RPMI7951 (cell line): ENCODE measurements at regions not wholly inside any gene's neighbourhood (a gene's known extent, or its start where the extent isn't known, plus 50 kb on each side); places are given as distances from the start of the nearest gene placed in this dataset.
"Not testable (repeated sequence)": the region's sequence is repeated elsewhere in the genome, so short reads cannot be mapped to it uniquely, and the experiment has no call there.

Experiments
- DNase-seq: peaks from one replicate; pipeline ENCODE4 v3.0.0-alpha.2; 2012; ENCODE audit warnings: low read depth

DNA sequence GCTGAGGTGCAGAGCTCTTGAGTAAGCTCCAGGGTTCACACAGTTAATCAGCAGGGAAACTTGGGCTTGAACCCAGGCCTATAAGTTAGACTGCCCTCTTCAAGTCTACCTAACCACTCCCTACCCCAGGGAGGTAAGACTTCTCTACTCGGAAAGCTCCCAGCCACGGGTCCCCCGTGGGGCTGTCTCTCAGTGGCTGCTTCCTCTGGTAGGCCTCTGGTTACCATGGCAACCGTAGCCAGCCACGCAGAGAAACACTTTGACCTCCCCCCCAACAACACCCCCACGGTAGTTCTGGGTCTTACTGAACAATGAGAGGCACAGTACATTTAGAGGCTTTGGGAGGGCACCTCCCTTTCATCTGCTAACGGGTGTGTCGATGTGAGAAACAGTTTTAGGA, 245.2 kb downstream of the AACS start:
- DNase-seq: no peak

DNA sequence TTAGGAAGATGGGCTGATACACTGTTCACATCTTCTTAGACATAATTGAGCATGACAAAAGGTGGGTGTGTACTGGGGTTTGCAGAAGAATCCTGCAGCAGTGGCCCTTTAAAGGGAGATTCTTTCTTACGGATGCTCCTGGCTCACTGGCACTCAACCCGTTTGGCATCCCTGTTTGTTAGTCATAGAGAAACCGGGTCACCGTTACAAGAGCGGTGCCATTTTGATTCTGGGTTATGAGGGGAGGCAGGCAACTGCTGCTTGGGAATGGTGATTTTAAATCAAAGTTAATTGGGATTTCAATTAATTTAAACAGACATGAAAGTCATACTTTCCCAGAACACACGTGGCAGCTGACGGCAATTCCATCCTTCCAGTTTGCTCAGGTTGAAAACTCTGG, 245.8 kb downstream of the AACS start:
- no peak for DNase-seq

DNA sequence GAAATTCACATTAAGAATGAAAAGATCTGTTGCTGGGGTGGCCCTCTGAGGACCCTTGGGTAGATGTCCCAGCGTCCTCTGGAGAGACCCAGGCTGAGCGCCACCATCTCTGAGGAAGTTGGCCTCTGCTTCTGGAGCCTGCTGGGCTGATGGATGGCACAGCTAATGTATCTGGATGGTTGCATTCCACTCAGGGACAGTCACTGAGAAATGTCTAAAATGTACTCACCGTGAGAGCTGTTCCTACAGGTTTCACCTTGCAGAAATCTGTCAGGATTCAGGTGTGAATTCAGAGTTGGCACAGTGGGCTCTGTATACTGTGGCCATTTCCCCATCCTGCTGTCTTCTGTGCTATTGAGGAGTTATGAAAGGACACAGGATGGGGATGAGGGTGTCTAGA, 247.2 kb downstream of the AACS start:
- DNase-seq: no peak

DNA sequence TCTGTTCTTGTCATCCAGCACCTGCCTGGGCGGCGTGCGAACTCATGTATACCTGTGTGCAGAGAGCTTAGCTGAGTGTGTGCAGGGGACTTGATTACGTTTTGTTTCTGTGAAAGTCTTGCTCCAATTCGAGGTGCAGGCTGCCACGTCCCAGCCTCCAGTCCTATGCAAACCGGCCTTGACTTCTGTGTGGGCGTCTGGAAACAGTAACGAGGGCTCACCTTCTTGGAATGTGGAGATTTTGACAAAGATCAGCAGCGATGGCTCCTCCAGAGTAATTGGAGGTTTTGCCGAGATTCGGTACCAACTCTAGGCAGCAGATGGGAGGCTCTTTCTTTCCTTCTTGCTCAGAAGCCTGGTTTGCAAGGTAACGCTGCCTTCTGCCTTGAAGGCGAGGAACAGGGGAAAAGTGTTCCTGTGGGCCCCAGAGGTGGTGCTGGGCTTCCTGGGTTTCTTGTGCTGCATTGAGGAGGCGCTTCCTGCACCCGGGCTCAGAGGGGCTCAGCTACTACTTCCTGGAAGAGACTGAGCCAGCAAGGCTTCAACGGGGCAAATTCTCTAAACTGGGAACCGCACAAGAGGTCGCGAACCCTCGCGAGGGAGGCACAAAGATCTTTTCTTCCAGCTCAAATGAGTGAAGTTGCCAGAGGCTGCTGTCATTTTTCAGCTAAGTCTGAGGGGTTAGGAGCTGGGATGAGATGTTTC, 249.0 kb downstream of the AACS start:
- no peak for DNase-seq

DNA sequence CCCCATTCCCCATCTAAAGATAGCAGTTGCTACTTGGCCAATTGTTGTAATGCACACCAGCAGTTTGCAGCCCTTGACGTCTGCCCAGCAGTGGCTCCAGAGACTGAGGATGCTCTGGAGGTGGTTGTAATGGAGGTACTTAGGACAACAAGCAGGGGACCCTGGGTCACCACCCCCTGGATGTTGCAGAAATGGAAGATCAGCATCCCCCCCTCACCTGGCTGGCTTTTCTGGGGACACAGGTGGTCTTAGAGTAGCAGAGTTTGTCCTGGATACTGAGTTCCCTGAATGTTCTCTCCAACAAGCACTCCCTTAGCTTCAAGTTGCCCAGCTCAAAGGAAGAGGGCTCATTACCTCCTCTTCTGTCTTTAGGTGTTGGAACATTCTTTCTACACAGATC, 250.5 kb downstream of the AACS start:
- no peak for DNase-seq

DNA sequence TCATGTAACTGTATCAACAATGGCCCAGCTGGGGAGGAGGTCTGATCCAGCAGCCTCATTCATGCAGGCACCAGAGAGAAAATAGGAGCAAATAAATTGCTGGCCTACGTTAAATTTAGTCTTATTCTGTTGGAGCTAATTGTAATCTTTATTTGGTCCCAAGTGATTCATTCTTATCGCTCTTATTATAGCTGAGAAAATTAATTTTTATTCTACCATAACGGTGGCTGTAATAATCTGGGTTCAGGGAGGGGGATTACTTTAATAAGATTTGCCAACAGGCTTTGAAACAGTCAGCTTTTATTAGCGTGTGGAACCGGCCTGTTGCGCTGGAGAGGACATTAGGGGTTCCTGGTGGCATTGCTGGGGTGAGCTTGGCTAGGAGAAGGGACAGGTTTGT, 254.9 kb downstream of the AACS start:
- DNase-seq: no peak

DNA sequence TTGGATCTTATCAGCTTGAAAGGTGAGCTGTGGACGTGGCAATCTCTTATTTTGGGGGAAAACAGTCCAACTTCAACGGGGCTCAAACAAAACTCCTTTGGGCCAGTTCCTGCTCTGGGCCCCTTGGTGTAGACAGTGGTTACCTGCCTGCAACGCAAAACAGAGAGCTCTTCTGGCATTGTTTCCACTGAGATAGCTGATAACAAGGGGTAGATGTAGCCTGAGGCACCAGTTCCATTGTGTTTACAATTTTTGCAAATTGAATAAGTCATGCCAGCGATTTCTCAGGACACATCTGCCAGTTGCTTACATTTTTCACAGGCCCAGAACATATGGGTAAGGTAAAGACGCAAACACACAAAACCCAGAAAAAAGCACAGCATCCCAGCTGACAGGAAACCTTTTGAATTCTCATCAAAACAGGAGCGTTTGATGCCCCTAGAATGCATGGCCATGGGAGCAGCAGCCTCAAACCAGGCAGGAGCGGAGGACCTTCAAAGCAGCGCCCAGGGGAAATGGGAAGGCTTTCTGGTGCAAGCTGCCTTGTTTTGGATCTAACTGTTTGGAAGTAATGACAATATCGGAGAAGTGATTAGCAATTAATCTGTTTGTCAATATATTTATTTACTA, 259.7 kb downstream of the AACS start:
- no peak for DNase-seq

DNA sequence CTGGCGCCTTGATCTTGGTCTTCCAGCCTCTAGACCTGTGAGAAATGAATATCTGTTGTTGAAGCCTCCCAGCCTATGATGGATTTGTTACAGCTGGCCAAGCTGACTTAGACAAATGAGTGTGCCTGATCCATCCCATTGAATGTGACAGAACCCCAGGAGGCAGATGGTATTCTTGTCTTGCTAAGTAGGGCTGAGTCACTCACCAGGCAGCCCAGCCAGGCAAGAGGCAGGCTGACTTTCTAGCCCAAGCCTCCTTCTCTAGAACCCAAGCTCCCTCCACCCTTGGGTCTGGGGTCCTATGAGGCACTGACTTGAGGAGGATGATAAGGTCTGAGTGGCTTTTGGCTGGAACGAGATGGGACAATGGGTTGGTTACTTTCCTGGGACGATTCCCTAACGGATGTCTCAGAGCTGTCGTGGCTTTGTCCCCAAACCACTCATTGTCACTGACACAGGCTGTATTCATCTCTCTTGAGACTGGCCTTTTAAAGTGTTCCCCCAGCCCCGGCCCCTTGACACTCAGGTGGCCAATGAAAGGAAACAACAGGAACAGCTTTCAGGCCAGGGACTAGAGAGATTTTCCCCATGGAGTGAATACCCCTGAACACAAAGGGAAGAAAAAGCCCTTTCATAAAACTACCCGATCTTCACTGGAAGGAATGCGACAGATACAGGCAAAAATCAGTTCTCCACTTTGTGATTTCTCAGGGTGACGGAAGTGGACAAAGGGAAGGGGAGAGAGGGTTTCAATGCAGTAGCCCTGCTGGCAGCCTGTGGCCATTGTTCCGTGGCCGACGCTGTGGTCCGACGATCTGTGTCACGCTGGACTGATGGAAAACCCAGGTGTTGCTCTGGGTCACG, 264.2 kb downstream of the AACS start:
- peak; percentile 2 for DNase-seq

DNA sequence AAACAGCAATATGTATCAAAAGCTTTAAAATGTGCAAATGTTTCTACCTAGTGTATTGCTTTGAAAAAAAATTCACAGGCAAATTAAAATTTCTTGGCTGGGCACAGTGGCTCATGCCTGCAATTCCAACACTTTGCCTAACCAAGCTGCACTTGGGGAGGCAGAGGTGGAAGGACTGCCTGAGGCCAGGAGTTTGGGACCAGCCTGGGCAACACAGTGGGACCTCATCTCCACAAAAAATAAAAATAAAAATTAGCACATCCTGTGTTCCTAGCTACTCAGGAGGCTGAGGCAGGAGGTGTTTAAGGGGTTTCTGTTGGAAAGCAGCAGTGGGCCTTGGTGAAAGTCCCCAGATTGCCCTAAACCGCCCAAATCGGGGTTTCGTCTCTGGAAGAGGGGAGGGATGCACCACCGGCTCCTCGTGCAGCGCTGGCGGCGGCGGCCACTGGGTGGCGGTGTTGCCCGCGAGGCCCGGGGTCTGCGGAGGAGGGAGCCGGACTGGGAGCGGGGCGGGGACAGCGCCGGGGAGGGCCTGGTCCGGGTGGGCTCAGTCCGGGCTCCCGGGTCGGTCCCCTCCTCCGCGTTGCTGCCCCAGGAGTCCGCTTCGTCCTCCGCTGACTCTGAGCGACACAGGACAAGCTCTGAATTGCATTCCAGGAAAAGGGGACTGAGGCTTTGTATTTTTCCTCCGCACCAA, 265.6 kb downstream of the AACS start:
- peak; percentile 18 for DNase-seq

DNA sequence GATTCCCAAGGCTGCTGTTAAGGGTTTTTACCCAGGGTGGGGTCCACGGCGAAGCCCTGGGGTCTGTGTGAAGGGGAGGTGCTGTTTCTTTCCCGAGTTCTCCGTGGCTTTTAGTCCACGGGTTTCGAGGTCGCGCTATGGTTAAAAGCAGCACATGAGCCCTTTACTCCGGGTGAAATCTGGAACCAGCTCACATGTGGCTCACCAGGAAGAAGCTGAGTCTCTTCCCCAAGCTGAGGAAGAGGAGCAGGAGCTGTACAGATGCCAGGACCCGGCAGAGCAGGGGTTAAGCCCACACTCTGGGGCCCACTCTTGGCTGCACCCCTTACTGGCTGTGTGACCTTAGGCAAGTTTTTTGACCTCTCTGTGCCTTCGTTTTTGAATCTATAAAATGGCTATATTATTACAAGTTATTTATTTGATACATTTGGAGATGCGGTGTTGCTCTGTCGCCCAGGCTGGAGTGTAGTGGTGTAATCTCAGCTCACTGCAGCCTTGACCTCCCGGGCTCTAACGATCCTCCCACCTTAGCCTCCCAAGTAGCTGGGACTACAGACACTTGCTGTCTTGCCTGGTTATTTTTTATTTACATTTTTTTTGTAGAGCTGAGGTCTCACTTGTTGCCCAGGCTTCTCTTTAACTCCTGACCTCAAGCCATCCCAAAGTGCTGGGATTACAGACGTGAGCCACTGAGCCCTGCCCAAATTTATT, 266.3 kb downstream of the AACS start:
- no peak for DNase-seq

DNA sequence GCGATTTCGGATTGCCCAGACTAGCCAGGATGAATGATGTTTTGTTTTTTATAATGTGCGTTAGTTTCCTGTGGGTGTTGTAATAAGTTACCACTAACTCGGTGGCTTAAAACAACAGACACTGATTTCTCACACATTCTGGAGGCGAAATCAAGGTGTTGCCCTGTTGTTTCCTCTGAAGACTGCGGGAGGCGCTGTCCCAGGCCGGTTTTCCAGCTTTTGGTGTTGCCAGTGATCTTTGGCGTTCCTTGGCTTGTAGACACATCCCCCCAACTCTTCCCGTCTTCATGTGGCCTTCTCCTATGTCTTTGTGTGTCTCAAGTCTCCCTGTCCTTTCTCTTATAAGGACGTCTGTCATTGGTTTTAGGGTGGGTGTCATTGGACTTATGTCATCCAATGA, 267.7 kb downstream of the AACS start:
- DNase-seq: no peak

DNA sequence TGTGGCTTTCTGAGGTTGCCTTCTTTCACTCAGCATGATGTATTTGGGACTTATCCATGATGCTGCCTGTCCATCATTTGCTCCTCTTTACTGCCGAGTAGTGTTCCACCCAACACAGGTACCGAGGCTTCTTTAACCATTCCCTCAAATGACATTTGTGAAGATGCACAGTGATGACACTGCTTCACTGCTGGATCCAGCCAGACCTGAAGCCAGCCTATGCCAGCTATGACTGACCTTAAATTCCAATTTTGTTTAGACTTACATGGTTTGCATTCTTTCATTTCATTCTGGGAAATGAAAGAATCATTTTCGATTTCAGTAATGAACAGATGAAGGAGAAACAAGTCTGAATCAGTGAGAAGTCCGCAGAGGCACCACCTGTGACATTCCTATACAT, 271.0 kb downstream of the AACS start:
- DNase-seq: no peak

DNA sequence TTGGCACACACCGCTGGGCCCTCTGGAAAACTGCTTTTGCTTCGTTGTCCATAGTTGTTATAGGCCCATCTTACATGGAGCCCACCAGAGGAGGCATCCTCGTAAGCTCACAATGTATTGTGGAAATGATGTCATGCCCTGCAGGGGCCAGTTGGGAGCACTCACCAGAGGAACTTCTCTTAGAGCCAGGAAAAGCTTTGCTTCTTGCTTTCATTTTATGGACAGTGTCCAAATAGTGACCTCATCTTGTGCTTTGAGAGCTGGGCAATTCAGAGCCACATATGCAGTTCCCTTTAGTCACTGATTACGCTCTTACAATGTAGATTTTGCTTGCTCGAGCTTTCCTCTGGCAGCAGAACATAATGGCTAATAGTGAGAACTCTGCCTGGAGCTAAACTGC, 275.6 kb downstream of the AACS start:
- peak; percentile 59 for DNase-seq

DNA sequence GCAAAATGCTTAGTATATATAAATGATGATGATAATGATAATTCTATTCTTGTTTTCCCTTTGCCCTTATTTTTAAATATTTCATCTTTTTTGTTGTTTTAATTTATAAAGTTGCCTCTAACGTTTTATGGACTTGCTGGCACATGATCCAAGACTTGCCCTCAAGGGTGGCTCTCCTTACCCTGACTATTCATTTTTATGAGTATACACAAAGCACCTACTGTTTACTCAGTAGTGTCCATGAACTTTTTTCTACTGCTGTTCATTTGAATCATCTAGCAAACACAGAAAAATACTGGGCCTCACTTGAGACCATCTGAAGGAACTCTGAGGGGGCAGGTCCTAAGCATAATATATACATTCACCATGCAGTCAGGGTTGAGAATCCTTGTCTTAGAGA, 276.2 kb downstream of the AACS start:
- no peak for DNase-seq

DNA sequence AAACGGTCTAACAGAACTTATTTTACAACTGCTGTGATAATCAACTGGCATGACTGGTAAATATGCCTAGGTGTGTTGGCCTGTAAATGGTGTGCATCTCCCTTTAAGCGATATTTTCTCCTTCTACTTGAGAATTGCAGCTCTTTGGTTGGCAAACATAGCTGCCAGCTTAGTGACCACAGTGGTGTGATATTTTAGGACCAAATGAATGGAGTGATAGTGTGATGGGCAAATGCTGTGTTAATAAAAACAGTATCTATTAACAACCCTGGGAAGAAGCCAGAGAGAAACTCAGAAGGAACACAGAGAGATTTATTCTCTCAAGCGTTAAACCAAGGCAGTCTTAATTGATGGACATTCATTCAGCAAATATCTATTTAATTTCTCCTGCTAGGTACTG, 278.4 kb downstream of the AACS start:
- no peak for DNase-seq

DNA sequence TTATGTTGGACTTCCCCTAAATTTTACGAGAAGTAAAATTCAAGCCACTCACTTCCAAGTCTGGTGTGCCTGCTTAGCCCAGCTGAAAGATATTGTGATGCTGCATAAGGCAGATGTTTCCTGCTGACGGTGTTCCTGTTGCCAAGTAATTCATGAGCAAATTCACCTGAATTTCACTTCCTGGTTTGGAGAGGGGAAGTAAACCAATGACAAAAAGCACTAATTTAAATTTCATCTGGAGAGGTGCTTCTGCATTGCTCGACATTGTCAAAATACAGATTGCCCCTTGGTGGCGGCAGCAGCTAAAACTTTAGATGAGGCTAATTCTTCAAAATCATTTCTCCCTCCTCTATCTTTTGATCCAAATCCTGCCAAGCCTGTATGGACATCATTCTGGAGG, 281.1 kb downstream of the AACS start:
- no peak for DNase-seq

DNA sequence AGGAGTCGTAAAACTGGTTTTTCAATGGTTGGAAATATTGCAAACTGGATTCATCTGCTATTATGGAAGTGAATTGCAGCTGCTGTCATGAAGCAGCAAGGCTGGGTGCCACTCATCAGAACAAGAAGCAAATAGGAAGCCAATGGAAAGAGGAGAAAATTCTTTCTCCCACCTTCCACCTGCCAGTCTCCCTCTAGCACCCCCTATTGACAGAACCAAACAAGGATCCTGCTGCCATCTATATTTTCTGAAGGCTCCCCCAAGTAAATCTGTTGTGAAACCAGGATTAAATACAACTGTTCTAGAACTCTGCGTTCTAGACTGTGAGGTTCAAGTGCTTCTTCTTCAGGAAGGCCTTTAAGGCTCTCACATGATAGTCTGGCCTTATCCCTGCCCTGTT, 286.6 kb downstream of the AACS start:
- no peak for DNase-seq

DNA sequence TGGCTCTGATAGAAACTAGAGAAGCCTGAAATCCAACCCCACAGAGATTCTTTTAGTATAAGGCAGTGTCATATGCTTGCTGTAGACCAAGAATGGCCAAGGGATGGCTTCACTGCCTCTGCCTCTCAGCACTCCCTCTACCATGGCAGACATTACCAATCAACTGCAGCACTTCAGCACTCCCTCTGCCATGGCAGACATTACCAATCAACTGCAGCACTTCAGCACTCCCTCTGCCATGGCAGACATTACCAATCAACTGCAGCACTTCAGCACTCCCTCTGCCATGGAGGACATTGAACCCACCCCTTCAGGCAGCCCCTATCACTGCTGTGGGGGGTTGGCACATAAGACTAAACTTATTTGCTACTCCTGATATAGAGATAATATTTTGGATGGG, 287.8 kb downstream of the AACS start:
- DNase-seq: not testable (repeated sequence)

DNA sequence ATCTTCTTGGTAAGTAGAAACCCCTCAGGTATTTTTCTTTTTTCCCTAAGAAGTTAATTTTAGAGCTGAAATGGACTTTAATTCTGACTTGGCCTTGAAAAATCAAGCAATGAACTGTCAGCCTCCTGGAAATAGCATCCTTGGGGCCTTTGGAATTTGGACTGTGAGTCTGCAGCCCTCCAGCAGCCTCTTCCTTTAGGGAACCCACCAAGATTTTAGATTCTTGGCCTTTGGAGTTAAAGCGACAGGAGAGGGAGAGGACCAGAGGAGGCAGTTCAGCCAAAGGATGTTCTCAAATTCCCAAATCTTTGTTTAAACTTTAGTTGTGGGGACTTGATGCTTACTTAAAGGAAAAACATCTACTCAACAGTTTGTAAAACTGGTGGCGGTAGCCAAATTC, 288.6 kb downstream of the AACS start:
- DNase-seq: no peak

DNA sequence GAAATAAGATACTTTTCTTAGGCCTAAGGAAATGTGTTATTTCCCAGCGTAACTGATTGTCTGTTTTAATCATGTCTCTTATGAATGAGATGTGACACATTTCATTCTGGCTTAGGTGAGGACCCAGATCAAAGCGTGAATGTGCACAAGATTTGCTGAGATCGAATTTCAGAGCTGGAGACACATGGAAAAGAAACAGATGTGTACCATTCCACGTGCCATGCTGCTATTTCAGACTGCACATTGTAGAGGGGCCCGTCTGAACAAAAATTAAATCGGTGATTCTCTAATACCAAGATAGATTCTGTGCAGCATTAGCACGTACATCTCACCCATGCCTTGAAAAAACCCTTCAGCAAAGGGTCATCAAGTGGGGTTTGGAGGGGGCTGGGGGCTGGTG, 290.4 kb downstream of the AACS start:
- no peak for DNase-seq

DNA sequence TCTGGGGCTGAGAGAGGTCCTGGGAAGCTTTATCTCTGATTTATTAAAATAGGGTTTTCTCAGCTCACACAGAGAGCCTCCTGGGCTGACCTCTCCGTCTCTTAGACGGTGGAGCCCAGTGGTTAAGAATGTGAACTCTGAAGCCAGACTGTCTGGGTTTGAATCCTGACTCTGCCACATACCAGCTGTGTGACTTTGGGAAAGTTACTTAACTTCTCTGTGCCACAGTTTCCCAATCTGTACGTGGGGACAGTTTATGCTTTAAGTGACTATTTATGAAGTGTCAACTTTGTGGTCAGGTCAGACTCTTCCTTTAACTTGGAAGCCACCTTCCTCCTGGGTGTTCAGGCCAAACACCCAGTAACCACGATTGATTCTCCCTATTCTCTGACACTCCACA, 290.9 kb downstream of the AACS start:
- no peak for DNase-seq

DNA sequence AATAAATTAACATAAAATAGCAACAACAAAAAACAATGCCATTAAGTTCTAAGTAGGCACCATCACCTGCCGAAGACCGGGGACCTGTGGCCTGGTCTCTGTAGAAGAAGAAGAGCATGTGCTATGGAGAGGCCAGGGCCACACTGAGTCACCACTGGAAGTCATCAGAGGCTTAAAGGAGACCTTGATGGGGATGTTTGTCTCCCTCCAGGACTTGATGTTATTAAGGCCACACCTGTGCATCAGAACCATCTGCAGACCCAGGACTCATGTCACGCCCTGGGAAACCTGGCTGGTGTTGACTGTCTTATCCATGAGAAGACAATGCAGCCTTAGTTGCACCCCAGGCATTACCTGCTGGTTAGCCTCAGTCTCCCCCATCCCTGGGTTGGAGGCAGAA, 292.3 kb downstream of the AACS start:
- DNase-seq: no peak
